BE2C (cell line): ENCODE measurements at regions not wholly inside any gene's neighbourhood (a gene's known extent, or its start where the extent isn't known, plus 50 kb on each side); places are given as distances from the start of the nearest gene placed in this dataset.
"Not testable (repeated sequence)": the region's sequence is repeated elsewhere in the genome, so short reads cannot be mapped to it uniquely, and the experiment has no call there.

Source experiments
- DNase-seq: peaks from one replicate; pipeline ENCODE4 v3.0.0-alpha.2; 2020
- H3K27me3 ChIP-seq: fragments of 250-450 bp; sonication (Bioruptor Pico); 2 replicates; pipeline ENCODE4 v1.5.1; 2020; ENCODE audit warnings: mild to moderate bottlenecking
- H3K36me3 ChIP-seq: fragments of 250-450 bp; sonication (Bioruptor Pico); 2 replicates; pipeline ENCODE4 v1.5.1; 2020; ENCODE audit warnings: mild to moderate bottlenecking
- H3K4me1 ChIP-seq: fragments of 250-450 bp; sonication (Bioruptor Pico); 2 replicates; pipeline ENCODE4 v1.5.1; 2020
- H3K4me3 ChIP-seq: 2 replicates; pipeline ENCODE4 v1.5.1; 2011; ENCODE audit warnings: low read depth, low read length
- H3K9me3 ChIP-seq: fragments of 250-450 bp; sonication (Bioruptor Pico); 2 replicates; pipeline ENCODE4 v1.5.1; 2020
- CTCF ChIP-seq: IDR thresholded peaks from 2 replicates; pipeline ENCODE4 v1.5.1; 2012; ENCODE audit warnings: mild to moderate bottlenecking, low read depth, low read length

GRCh38 chrX:63285375-63285774 is 65.8 kb downstream of the SPIN4 start:
- DNase-seq = no peak
- no peak for TF ChIP-seq CTCF
- Histone ChIP-seq H3K27me3 (no peaks in the 10 kb centered on the region), H3K36me3 (no peaks in the 10 kb centered on the region), H3K9me3 (no peaks in the 10 kb centered on the region), H3K4me1 (no peaks in the 10 kb centered on the region), H3K4me3 (no peak overlapping the region)

GRCh38 chrX:63284659-63285058 is 66.5 kb downstream of the SPIN4 start:
- TF ChIP-seq CTCF = no peak
- Histone ChIP-seq H3K9me3 (no peaks in the 10 kb centered on the region), H3K27me3 (no peaks in the 10 kb centered on the region), H3K36me3 (no peaks in the 10 kb centered on the region), H3K4me3 (no peak overlapping the region), H3K4me1 (no peaks in the 10 kb centered on the region)
- no peak for DNase-seq

GRCh38 chrX:63283348-63283747 is 67.8 kb downstream of the SPIN4 start:
- Histone ChIP-seq H3K27me3 (no peaks in the 10 kb centered on the region), H3K4me3 (no peak overlapping the region), H3K9me3 (no peaks in the 10 kb centered on the region), H3K4me1 (no peaks in the 10 kb centered on the region), H3K36me3 (no peaks in the 10 kb centered on the region)
- no peak for DNase-seq
- no peak for TF ChIP-seq CTCF

- H3K36me3 ChIP-seq = no peaks in the 10 kb centered on the region
- no peaks in the 10 kb centered on the region for H3K4me1 ChIP-seq
- H3K4me3 ChIP-seq = no peak overlapping the region
- no peaks in the 10 kb centered on the region for H3K27me3 ChIP-seq
- TF ChIP-seq CTCF = no peak
- no peaks in the 10 kb centered on the region for H3K9me3 ChIP-seq
- DNase-seq = peak; percentile 25
Measured at GRCh38 chrX:63282828-63283227, 68.3 kb downstream of the SPIN4 start.

GRCh38 chrX:63282077-63282476 is 69.1 kb downstream of the SPIN4 start:
- no peaks in the 10 kb centered on the region for H3K27me3 ChIP-seq
- DNase-seq = no peak
- no peak for TF ChIP-seq CTCF

GRCh38 chrX:63281465-63281864 is 69.7 kb downstream of the SPIN4 start:
- no peaks in the 10 kb centered on the region for H3K27me3 ChIP-seq
- no peak for DNase-seq
- H3K4me1 ChIP-seq = no peaks in the 10 kb centered on the region
- no peak overlapping the region for H3K4me3 ChIP-seq
- H3K9me3 ChIP-seq = no peaks in the 10 kb centered on the region
- no peak for TF ChIP-seq CTCF
- no peaks in the 10 kb centered on the region for H3K36me3 ChIP-seq

More at GRCh38 chrX:63282077-63282476, 69.1 kb downstream of the SPIN4 start:
- H3K4me3 ChIP-seq = no peak overlapping the region
- no peaks in the 10 kb centered on the region for H3K36me3 ChIP-seq
- no peaks in the 10 kb centered on the region for H3K4me1 ChIP-seq
- H3K9me3 ChIP-seq = no peaks in the 10 kb centered on the region

GRCh38 chrX:63277394-63277793 is 73.7 kb downstream of the SPIN4 start:
- H3K9me3 ChIP-seq, DNase-seq, H3K4me3 ChIP-seq, H3K36me3 ChIP-seq, H3K4me1 ChIP-seq, H3K27me3 ChIP-seq: not testable (repeated sequence)
